GM12874 (cell line): ENCODE measurements at regions not wholly inside any gene's neighbourhood (a gene's known extent, or its start where the extent isn't known, plus 50 kb on each side); places are given as distances from the start of the nearest gene placed in this dataset.
A peak's percentile ranks its signal among the peaks of the same experiment; 100 is the strongest.

Experiments used
- CTCF ChIP-seq: IDR thresholded peaks from 2 replicates; pipeline ENCODE4 v1.5.1; 2011; ENCODE audit warnings: low read depth, mild to moderate bottlenecking, control low read depth, low read length, moderate library complexity; ENCODE audit not compliant: insufficient read depth

GRCh38 chr12:69157023-69157655 is 82.2 kb upstream of the CPSF6 start:
- TF ChIP-seq CTCF: peak; percentile 97

GRCh38 chr12:69161829-69162228 is 77.5 kb upstream of the CPSF6 start:
- no peak for TF ChIP-seq CTCF

- TF ChIP-seq CTCF: no peak
Observed at GRCh38 chr12:69163681-69164362, 75.5 kb upstream of the CPSF6 start.

GRCh38 chr12:69167648-69168165 is 71.7 kb upstream of the CPSF6 start:
- no peak for TF ChIP-seq CTCF

- no peak for TF ChIP-seq CTCF
Observed at GRCh38 chr12:69168363-69168762, 71.0 kb upstream of the CPSF6 start.

- TF ChIP-seq CTCF: no peak
Observed at GRCh38 chr12:69168828-69169227, 70.5 kb upstream of the CPSF6 start.

- no peak for TF ChIP-seq CTCF
Observed at GRCh38 chr12:69170293-69170692, 69.1 kb upstream of the CPSF6 start.
